Osteocyte (in vitro differentiated cells): ENCODE measurements at regions not wholly inside any gene's neighbourhood (a gene's known extent, or its start where the extent isn't known, plus 50 kb on each side); places are given as distances from the start of the nearest gene placed in this dataset.
A peak's percentile ranks its signal among the peaks of the same experiment; 100 is the strongest.

Experiments
- DNase-seq: peaks from one replicate; pipeline ENCODE4 v3.0.0; 2021; ENCODE audit warnings: mixed read lengths; ENCODE audit not compliant: unreplicated experiment; ENCODE audit errors: extremely low spot score
- H3K27ac Mint-ChIP-seq: one replicate; pipeline ENCODE4 v1.8.0; 2021; ENCODE audit warnings: mild to moderate bottlenecking, mixed read lengths; ENCODE audit not compliant: unreplicated experiment
- H3K27me3 Mint-ChIP-seq: one replicate; pipeline ENCODE4 v1.8.0; 2021; ENCODE audit warnings: mixed read lengths; ENCODE audit not compliant: unreplicated experiment
- H3K36me3 Mint-ChIP-seq: one replicate; pipeline ENCODE4 v1.8.0; 2021; ENCODE audit warnings: mixed read lengths; ENCODE audit not compliant: unreplicated experiment
- H3K4me1 Mint-ChIP-seq: one replicate; pipeline ENCODE4 v1.8.0; 2021; ENCODE audit warnings: mixed read lengths; ENCODE audit not compliant: unreplicated experiment
- H3K4me3 Mint-ChIP-seq: one replicate; pipeline ENCODE4 v1.8.0; 2021; ENCODE audit warnings: mild to moderate bottlenecking, moderate library complexity, mixed read lengths; ENCODE audit not compliant: unreplicated experiment
- H3K9me3 Mint-ChIP-seq: one replicate; pipeline ENCODE4 v1.8.0; 2021; ENCODE audit warnings: mixed read lengths; ENCODE audit not compliant: unreplicated experiment
- CTCF ChIP-seq: fragments of 200-600 bp; sonication (generic); IDR thresholded peaks from 2 replicates; pipeline ENCODE4 v1.5.0; 2021; ENCODE audit warnings: antibody characterized with exemption, mild to moderate bottlenecking, moderate library complexity

- no peaks in the 10 kb centered on the region for H3K36me3 Mint-ChIP-seq
- H3K27me3 Mint-ChIP-seq, result no peaks in the 10 kb centered on the region
- H3K4me1 Mint-ChIP-seq, result no peaks in the 10 kb centered on the region
- TF ChIP-seq CTCF, result no peak
- H3K4me3 Mint-ChIP-seq, result no peak overlapping the region
- no peaks in the 10 kb centered on the region for H3K9me3 Mint-ChIP-seq
- no peak overlapping the region for H3K27ac Mint-ChIP-seq
- DNase-seq, result peak; percentile 81
Measured at GRCh38 chr22:49018601-49019000, 809.1 kb downstream of the BRD1 start.

- no peak for TF ChIP-seq CTCF
- no peaks in the 10 kb centered on the region for H3K36me3 Mint-ChIP-seq
- peak; percentile 67 for DNase-seq
Measured at GRCh38 chr22:49017482-49018329, 810.0 kb downstream of the BRD1 start.

GRCh38 chr22:49016909-49017481, 810.7 kb downstream of the BRD1 start:
- peak; percentile 57 for DNase-seq
- H3K4me3 Mint-ChIP-seq, result no peak overlapping the region
- H3K27ac Mint-ChIP-seq, result no peak overlapping the region
- H3K36me3 Mint-ChIP-seq, result no peaks in the 10 kb centered on the region
- H3K4me1 Mint-ChIP-seq, result no peaks in the 10 kb centered on the region
- H3K9me3 Mint-ChIP-seq, result no peaks in the 10 kb centered on the region
- no peaks in the 10 kb centered on the region for H3K27me3 Mint-ChIP-seq
- TF ChIP-seq CTCF, result no peak

More at GRCh38 chr22:49017482-49018329, 810.0 kb downstream of the BRD1 start:
- Mint-ChIP-seq H3K9me3 (no peaks in the 10 kb centered on the region), H3K27me3 (no peaks in the 10 kb centered on the region), H3K4me3 (no peak overlapping the region), H3K27ac (no peak overlapping the region), H3K4me1 (no peaks in the 10 kb centered on the region)

GRCh38 chr22:49015993-49016908, 811.4 kb downstream of the BRD1 start:
- no peak for TF ChIP-seq CTCF
- Mint-ChIP-seq H3K4me1 (no peaks in the 10 kb centered on the region), H3K27me3 (no peaks in the 10 kb centered on the region), H3K27ac (no peak overlapping the region), H3K36me3 (no peaks in the 10 kb centered on the region), H3K4me3 (no peak overlapping the region), H3K9me3 (no peaks in the 10 kb centered on the region)
- peak; percentile 75 for DNase-seq
